ENCODE measurements at regions not wholly inside any gene's neighbourhood (a gene's known extent, or its start where the extent isn't known, plus 50 kb on each side); places are given as distances from the start of the nearest gene placed in this dataset.

- no peak for DNase-seq
Measured at GRCh38 chr6:4613795-4614194, 162.4 kb upstream of the CDYL start.

- DNase-seq, result no peak
Measured at GRCh38 chr6:4613381-4613780, 162.8 kb upstream of the CDYL start.

GRCh38 chr6:4612636-4613171 lies 163.5 kb upstream of the CDYL start:
- DNase-seq, result no peak

DNA sequence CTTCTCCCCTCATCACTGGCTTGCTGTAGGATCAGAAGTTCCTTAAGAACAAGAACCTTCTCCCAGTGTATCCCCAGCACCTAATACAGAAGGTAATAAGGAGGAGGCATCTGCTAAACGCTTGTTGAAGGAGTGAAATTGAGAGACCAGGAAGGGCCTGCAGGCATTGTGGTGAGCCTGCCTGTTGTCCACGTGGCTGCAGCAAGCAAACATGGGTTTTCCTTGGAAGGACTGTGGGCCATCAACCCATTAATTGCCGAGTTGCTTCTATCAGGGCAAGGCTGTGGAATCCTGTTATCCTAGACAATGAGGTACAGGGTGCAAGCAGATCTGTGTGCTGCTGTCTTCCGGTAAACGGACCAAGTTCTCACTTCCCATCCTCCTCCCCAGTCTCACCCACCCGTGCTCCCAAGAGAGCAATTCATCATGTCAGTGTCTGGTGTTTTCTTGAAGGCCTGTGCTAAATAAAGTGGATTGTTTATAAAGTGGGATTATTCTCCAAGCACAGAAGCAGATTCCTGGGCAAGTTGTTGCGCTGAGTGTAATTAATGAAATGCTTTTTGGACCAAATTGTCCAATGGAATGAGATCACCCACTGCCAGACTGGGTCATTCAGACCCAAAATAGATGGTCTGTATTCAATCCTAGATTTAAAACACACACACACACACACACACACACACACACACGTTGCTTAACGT lies 164.6 kb upstream of the CDYL start:
- no peak for DNase-seq

GRCh38 chr6:4610256-4610655 lies 165.9 kb upstream of the CDYL start:
- no peak for DNase-seq

GRCh38 chr6:4608361-4609115 lies 167.7 kb upstream of the CDYL start:
- no peak for DNase-seq

GRCh38 chr6:4607793-4608192 lies 168.4 kb upstream of the CDYL start:
- no peak for DNase-seq

- no peak for DNase-seq
Measured at GRCh38 chr6:4606821-4607704, 169.1 kb upstream of the CDYL start.

DNA sequence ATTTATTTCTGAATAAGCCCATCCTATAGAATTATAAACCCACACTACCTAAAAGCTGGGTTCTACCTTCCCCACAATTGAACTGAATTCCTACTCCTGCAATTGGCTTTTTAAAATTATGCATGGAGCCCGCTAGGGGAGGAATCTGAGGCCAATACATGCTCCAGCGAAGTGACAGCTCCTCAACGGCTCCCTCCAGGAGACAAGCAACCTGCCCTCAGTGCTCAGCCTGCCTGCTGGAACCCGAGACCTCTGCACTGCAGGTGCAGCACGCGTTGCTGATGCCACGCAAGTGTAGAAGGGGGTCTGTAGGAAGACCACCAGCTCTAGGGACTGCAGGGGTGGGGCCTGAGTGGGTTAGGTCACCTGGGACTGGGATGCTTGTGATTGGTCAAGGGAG lies 170.2 kb upstream of the CDYL start:
- no peak for DNase-seq

DNA sequence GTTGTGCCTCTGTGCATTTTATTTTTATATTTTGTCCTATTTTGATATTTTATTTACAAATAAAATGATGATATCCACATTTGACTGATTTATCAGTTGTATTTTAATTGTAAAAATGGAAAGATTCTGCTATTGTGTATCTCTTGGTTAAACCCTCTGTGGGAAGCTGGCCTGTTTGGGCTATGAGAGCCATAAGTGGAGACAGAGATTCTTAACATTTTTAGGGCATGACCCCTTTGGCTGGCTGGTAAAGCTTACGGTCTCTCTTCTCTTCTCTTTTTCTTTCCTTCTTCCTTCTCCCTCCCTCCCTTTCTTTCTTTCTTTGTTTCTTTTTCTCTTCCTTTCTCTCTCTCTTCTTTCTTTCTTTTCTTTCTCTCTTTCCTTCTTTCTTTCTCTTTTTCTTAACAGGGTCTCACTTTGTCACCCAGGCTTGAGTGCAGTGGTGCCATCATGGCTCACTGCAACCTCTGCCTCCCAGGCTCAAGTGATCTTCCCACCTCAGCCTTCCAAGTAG lies 172.3 kb upstream of the CDYL start:
- DNase-seq, result no peak

GRCh38 chr6:4603291-4603690 lies 172.9 kb upstream of the CDYL start:
- DNase-seq, result no peak

- DNase-seq, result no peak
Measured at GRCh38 chr6:4599924-4600323, 176.3 kb upstream of the CDYL start.

DNA sequence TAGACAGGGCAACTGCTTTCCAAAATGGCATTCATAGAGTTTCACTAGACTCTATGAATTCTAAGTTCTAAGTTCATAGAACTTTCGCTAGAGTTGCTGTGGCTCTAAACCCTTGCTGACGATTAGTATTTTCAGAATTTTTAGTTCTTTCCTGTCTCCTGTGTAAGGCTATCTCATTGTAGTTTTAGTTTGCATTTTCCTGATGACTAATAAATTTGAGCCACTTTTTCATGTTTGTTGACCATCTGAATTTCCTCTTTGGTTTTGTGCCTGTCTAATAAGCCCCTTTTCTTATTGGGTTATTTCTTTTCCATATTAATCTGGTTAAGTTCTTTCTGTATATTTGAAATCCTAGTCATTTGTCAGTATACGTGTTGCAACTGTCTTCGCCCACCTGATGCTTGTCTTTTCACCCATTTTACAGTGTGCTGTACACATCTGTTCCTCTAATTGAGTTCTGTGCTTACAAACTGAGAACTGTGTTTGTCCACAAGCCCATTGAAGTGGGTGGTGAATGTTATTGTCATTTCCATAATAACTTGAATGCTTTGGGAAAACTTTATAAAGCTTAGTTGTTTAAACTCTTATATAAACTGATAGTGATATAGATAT lies 177.7 kb upstream of the CDYL start:
- DNase-seq, result no peak

DNA sequence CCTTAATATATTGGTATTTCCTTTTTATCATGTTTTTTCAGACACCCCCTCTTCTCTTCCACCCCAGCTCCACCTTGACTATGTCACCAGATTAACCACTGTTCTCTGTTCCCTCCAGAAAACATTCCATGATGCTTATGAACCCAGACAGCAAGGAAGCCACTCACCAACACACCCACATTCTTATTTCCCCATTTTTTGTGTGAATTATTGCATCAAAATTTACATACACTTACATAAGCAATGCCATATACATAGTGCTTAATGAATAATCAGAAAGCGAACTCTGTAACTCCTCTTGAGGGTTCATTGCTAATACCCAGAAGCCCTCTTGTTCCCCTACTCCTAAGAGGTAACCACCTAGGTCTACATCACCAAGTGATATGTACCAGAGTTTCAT lies 182.3 kb upstream of the CDYL start:
- no peak for DNase-seq

- no peak for DNase-seq
Measured at GRCh38 chr6:4592026-4592425, 184.2 kb upstream of the CDYL start.

GRCh38 chr6:4591218-4591617 lies 185.0 kb upstream of the CDYL start:
- DNase-seq, result no peak

GRCh38 chr6:4589295-4589694 lies 186.9 kb upstream of the CDYL start:
- DNase-seq, result no peak

DNA sequence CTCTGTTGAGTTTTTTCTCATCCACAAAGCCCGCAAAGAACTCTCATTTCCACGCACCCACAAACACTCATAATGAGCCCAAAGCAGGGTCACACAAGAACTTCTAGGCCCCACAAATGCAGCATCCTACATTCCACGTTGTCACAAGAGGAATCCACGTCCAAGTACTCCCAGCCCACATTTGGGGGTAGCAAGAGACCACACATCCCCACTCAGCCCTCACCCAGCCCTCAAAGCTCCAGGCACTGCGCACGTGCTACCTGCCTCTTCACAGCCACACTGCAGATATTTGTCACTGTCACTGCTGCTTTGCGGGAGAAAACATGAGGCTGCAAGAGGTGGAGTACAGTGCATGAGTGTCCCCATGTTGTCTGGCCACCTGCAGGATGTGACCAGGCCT lies 187.6 kb upstream of the CDYL start:
- DNase-seq, result no peak

DNA sequence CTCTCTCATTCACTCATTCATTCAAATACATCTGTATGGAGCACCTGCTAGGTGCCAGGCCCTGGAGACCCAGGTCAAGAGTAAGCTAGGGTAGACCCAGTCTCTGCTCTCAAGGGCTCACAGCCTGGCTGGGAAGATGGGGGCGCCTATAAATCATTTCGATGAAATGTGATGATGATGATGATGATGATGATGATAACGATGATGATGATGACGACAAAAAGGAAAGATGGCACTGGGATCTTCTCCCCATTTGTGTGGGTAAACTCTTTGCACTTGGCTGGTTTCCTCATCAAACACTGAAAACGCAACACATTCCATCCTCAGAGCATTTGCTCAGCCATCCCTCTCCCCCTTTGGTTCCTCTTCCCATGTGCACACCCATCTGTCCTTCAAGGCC lies 188.0 kb upstream of the CDYL start:
- DNase-seq, result no peak

DNA sequence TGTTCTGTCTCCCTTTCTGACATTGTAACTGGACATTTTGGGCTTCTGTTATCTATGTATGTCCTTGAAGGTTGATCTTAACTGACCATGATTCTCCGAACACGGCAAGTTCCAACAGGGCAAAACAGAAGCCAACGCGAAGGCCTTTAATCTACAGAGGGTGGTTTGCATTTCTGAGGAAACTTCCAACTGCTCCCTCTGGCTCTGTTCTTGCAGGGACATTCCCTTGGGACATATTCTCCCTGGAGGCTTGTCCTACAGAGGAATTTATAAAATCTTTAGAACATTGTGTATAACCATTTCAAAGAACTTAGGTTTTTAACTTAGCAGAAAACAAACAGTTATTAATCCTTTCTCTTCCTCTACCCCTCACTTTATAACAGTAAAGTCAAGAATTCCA lies 189.0 kb upstream of the CDYL start:
- DNase-seq, result no peak

DNA sequence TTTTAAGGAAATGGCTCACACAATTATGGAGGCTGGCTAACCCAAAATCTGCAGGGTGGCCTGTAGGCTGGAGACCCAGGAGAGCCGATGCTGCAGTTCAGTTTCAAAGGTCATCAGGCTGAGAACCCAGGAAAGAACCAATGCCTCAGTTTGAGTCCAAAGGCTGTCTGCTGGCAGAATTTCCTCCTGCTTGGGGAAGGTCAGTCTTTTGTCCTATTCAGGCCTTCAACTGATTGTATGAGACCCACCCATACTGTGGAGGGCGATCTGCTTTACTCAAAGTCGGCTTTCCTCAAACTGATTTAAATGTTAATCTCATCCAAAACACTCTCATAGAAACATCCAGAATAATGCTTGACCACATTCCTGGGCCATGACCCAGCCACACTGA lies 189.7 kb upstream of the CDYL start:
- no peak for DNase-seq

DNA sequence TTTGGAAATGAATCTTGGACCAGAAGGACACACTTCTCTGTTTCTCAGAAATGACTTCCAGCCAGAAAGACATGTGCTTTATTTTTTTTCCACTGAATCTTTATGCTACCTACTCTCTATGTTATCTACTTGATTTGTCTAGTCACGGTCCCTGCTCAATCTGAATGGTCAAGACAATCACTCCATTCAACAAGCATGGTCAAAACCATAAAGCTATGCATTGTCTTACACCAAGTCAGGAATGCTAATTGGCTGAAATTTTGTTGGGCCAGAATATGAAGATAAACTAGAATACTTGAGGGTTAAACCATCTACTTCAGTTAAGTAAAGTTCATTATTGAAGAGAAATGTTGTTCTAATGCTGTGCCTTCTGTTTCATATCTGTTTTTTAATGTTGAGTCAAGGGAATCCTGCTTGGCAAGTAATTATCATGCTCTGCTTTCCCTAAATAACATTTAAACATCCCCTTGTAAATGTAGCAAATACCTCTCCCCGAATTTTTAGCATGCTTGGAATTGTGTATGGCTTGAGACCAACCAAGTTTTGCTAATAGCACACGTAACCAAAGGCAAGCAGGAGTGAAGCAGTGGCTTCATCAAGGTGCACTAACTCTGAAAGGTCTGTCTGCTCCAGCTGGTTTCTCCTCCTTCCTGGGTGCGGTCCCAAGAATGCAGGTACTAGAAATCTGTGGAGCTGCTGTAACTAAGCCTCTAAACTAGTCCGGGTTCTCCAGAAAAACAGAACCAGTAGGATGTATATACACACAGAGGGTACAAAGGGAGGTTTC lies 190.3 kb upstream of the CDYL start:
- no peak for DNase-seq

All from stimulated activated naive CD4-positive, alpha-beta T cell treated with Interleukin-2 at 50 U/mL for 16 hours (primary cell).